ENCODE measurements at regions not wholly inside any gene's neighbourhood (a gene's known extent, or its start where the extent isn't known, plus 50 kb on each side); places are given as distances from the start of the nearest gene placed in this dataset.
"Not testable (repeated sequence)": the region's sequence is repeated elsewhere in the genome, so short reads cannot be mapped to it uniquely, and the experiment has no call there.

DNA sequence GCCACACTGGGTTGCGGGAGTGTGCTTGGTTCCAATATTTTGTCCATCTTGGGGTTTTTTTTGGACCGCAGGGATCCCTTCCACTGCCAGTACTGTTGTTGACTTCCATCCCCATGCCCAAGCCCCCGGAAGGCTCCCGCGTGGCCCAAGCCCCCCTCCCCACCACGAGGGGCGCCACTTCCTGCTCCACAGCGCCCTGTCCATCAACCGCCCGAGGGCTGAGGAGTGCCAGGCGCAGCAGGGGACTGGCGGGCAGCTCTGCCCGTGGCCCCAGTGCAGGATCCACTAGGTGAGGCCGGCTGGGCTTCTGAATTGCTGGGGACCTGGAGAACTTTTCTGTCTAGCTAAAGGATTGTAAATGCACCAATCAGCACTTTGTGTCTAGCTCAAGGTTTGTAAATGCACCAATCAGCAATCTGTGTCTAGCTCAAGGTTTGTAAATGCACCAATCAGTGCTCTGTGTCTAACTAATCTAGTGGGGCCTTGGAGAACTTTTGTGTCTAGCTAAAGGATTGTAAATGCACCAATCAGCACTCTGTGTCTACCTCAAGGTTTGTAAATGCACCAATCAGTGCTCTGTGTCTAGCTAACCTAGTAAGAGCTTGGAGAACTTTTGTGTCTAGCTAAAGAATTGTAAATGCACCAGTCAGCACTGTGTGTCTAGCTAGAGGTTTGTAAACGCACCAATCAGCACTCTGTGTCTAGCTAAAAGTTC, 281.3 kb upstream of the CHAC2 start:
- DNase-seq = not testable (repeated sequence)

- no peak for DNase-seq
Measured at GRCh38 chr2:53485021-53485728, 282.4 kb upstream of the CHAC2 start.

DNA sequence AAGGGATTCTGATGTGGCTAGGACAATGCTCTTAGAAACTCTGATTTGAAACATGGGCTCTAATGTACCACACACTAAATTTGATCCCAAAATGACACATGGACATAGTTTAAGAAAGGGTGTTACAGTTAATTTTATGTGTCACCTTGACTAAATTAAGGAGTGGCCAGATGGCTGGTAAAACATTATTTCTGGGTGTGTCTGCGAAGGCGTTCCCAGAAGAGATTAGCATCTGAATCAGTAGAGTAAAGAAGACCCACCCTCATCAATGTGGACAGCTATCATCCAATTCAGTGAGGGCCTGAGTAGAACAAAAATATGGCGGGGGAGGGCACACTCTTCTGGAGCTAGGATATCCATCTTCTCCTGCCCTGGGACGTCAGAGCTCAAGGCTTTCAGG, 283.1 kb upstream of the CHAC2 start:
- no peak for DNase-seq

DNA sequence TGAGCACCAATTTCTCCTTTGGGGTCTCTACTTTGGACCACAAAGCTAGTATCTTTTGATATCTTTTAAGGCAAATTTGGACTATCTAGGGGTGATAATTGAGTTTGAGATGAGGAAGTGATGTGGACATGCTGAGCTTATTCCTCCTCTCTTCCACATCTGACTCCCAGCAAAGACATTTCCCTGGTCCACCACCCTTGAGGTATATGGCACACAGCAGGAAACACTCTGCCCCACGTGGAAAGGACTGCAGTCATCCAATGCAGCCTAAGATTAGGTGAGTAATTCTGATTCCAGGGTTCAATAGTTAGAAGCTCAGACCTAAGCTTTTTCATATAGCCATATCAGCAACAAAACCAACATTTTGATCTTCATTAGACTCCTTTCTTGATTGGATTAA, 290.1 kb upstream of the CHAC2 start:
- DNase-seq = no peak

GRCh38 chr2:53476834-53477233, 290.8 kb upstream of the CHAC2 start:
- no peak for DNase-seq

DNA sequence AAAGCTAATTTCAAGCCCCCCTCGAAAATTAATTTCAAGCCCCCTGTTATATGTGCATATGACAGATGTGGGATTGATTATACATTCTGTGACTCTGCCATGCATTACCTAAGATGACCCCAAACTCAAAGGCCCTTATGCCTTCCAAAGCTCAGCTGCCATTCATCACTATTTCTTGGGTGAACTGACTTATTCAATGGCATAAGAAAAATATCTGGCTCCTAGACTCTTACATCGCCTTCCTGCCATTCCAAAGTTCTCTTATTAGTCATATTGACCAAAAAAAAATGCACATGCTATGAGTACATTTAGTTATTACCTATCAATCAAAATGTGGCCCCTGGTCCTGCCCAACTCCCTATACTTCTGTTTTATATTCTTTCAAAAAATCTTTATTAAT, 291.8 kb upstream of the CHAC2 start:
- no peak for DNase-seq

DNA sequence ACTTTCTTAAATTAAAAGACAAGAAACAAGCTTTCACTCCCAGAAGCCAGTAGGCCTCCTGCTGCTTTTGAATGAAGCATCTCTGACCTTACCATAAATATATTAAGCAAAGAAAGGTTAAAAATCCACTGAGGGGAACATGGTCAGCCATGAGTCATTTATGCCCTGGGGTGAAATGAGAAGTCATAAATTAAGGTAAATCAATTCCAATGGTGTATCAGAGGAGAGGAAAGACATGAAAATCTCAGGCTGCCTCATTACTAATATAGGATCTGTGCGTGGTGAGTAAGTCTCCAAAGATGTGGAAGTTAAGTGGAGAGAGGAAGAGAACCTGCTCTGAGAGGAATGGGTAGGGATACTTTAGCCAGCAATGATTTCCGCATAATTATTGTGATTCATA, 292.3 kb upstream of the CHAC2 start:
- DNase-seq = no peak

- DNase-seq = no peak
Measured at GRCh38 chr2:53474914-53475313, 292.7 kb upstream of the CHAC2 start.

GRCh38 chr2:53473775-53474311, 293.8 kb upstream of the CHAC2 start:
- no peak for DNase-seq

DNA sequence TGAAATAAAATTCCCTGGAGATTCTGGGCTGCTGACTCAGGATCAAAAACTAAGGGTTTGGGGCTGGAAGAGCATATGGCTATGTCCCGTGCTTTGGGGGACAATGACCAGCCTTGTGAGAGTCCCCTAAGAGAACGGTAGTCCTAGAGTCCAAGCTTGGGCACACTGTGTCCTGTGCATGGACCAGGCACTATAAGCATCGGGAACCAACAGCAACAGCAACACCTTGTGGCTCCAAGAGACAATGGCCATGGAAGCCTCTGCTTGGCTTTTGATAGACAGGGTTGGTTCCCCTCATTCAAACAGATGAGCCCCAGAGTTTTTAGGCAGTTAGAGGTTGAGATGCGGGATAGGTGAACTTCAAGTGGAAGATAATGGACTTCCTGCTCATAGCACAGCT, 294.4 kb upstream of the CHAC2 start:
- DNase-seq = no peak

GRCh38 chr2:53467467-53468180, 300.0 kb upstream of the CHAC2 start:
- no peak for DNase-seq

- DNase-seq = no peak
Measured at GRCh38 chr2:53463806-53464726, 303.5 kb upstream of the CHAC2 start.

DNA sequence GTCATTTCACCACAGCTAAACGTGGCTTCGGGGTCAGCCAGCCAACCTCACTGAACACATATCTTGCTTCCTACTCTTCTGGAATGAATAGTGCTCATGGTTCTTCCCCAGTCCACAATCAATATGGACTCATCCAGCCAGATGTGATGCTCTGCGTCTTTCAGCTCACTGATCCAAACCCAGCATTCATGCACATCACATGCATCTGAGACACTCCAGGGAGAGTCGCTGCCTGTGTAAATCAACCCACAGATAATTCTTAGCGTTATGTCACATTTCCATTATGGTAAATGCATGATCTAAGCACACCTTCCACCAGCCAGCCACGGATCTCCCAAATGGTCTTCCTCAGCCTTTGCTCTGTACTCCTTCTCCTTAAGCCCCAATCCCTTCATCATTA, 306.7 kb upstream of the CHAC2 start:
- no peak for DNase-seq

- peak; percentile 18 for DNase-seq
Measured at GRCh38 chr2:53460347-53460746, 307.3 kb upstream of the CHAC2 start.

- no peak for DNase-seq
Measured at GRCh38 chr2:53455094-53455493, 312.5 kb upstream of the CHAC2 start.

DNA sequence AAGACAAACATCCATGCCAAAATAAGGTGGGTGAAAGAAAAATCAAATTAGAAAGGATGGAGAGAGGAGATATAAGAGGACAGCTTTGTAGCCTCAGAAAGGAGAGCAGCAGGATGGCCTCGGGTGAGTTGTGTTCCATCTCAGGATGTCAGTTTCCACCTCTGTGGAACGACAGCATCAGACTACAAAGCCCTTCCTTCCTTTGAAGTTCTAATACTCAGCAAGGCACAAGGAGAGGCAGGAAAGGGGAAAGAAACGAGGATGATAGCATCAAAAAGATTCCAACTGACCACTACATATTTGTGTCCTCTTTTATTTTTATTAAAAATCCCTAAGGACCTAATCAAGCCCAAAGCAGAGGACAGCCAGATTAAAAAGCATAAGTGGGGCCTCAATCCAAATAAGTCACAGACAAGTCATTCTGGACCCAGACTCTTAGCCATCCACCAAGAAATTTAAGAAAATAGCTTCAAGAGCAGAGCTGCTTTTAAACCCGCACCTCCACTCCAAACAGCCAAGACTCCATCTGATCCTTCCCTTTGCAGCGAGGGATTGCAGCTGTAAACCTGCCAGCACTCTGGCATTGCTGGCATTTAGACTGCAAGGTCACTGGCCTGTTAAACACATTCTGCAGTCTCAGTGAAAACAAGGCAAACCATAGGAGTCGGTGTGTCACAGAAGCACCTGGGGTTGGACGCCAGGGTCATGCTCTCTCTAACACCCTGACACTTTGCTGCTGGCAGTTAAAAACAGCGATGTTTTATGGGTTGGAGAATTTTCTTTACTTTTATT, 314.5 kb upstream of the CHAC2 start:
- no peak for DNase-seq

DNA sequence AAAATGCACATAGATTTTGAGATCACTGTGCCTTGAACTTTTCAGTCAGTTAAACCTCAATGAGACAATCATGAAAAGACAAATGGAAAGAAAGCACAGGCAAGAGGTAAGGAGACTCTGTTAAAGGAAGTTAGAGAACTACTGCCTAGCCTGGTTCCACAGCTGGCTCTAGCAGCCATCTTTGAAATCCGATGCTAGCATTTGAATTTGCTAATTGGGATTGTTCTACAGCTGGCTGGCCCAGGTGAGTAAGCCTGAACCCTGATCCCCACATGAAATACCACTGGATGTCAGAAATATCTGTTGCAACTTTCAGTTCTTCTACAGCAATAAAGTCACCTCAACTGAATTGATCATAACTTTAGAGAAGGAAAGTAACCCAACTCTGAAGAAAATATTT, 315.2 kb upstream of the CHAC2 start:
- DNase-seq = no peak

- peak; percentile 79 for DNase-seq
Measured at GRCh38 chr2:53450923-53451322, 316.7 kb upstream of the CHAC2 start.

- DNase-seq = no peak
Measured at GRCh38 chr2:53448591-53448990, 319.0 kb upstream of the CHAC2 start.

- DNase-seq = no peak
Measured at GRCh38 chr2:53448086-53448485, 319.5 kb upstream of the CHAC2 start.

DNA sequence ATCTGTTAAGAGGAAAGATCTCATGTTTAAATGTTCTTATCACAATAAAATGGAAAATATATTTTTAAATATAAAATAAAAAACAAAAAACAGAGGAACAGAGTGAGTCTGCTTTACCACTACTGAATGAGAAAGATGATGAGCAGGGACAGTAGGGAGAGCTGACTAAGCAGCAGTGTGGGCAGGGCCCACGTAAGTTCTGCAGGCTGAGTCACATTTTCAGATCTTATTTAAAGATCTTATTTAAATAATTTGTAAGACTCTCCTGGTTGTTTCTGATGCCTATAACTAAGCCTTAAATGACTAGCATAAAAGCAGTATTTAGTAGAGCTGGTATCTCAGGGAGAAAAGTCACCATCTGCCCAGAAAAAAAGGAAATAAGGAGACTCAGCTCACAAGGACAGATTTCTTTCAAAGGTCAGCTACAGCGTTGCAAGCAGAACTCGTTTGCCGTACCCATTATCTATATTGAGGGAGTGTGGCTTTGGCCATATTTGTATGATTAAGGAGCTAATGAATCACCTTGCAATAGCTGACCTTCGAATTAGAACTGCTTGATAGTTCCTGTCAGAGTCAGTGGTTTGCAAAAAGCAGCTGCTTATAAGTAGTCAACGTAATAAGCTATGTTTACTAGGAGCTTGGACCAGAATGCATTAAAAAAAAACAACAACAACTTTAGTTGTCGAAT, 322.1 kb upstream of the CHAC2 start:
- DNase-seq = no peak
